Bronchial epithelial cell (primary cell): ENCODE measurements at regions not wholly inside any gene's neighbourhood (a gene's known extent, or its start where the extent isn't known, plus 50 kb on each side); places are given as distances from the start of the nearest gene placed in this dataset.

Experiments
- DNase-seq: peaks from one replicate; pipeline ENCODE4 v3.0.0-alpha.2; 2010; ENCODE audit warnings: low read depth
- FAIRE-seq: peaks from 2 replicates; lab custom pipeline; 2011; peaks lifted over from hg19 to GRCh38; lab: Jason Lieb, UNC
- H3K27me3 ChIP-seq: 2 replicates; pipeline ENCODE4 v1.5.1; 2011; ENCODE audit warnings: low read length; ENCODE audit not compliant: control insufficient read depth, insufficient read depth
- H3K36me3 ChIP-seq: 2 replicates; pipeline ENCODE4 v1.5.1; 2011; ENCODE audit warnings: low read length; ENCODE audit not compliant: control insufficient read depth, insufficient read depth
- H3K4me3 ChIP-seq: 2 replicates; pipeline ENCODE4 v1.5.1; 2011; ENCODE audit warnings: mild to moderate bottlenecking, low read depth, low read length, control low read depth
- CTCF ChIP-seq: IDR thresholded peaks from 2 replicates; pipeline ENCODE4 v1.5.1; 2011; ENCODE audit warnings: mild to moderate bottlenecking, moderate library complexity, low read length, control low read depth, inconsistent platforms; ENCODE audit not compliant: insufficient read depth, severe bottlenecking

- DNase-seq (no peak), FAIRE-seq (peak; percentile 96)
- Histone ChIP-seq H3K27me3 (peaks cover 4% of the 10 kb centered on the region), H3K4me3 (no peak overlapping the region), H3K36me3 (no peaks in the 10 kb centered on the region)
- TF ChIP-seq CTCF, result no peak
Observed at GRCh38 chr10:78212060-78212785, 178.6 kb downstream of the RPS24 start.

GRCh38 chr10:78212786-78213175, 179.1 kb downstream of the RPS24 start:
- Histone ChIP-seq H3K36me3 (no peaks in the 10 kb centered on the region), H3K4me3 (no peak overlapping the region), H3K27me3 (peaks cover 8% of the 10 kb centered on the region)
- FAIRE-seq (no peak), DNase-seq (no peak)
- no peak for TF ChIP-seq CTCF

- Histone ChIP-seq H3K27me3 (peaks cover 11% of the 10 kb centered on the region), H3K36me3 (no peaks in the 10 kb centered on the region), H3K4me3 (no peak overlapping the region)
- DNase-seq (no peak), FAIRE-seq (peak; percentile 32)
- no peak for TF ChIP-seq CTCF
Observed at GRCh38 chr10:78214955-78215354, 181.3 kb downstream of the RPS24 start.

GRCh38 chr10:78215645-78216044, 182.0 kb downstream of the RPS24 start:
- H3K36me3 ChIP-seq, result no peaks in the 10 kb centered on the region
- no peak for TF ChIP-seq CTCF
- H3K4me3 ChIP-seq, result no peak overlapping the region
- peaks cover 9% of the 10 kb centered on the region for H3K27me3 ChIP-seq
- FAIRE-seq (no peak), DNase-seq (no peak)

- H3K27me3 ChIP-seq, result peaks cover 9% of the 10 kb centered on the region
- H3K36me3 ChIP-seq, result no peaks in the 10 kb centered on the region
- H3K4me3 ChIP-seq, result no peak overlapping the region
- DNase-seq (no peak), FAIRE-seq (no peak)
- no peak for TF ChIP-seq CTCF
Observed at GRCh38 chr10:78217336-78217735, 183.7 kb downstream of the RPS24 start.
